ENCODE measurements at regions not wholly inside any gene's neighbourhood (a gene's known extent, or its start where the extent isn't known, plus 50 kb on each side); places are given as distances from the start of the nearest gene placed in this dataset.

- no peak for TF ChIP-seq CTCF (IDR thresholded peaks at IDR 0.05; ENCODE audit: control extremely low read depth, extremely low read depth, low read depth, missing control alignments)
- no peak for DNase-seq (ENCODE audit: extremely low spot score)
- ChIA-PET POLR2A (no interaction called here), CTCF (no interaction called here)
These were observed 237.5 kb downstream of the MAFB start for GRCh38 chr20:40451552-40451951.

GRCh38 chr20:40449974-40450616 is 238.9 kb downstream of the MAFB start:
- TF ChIP-seq CTCF (IDR thresholded peaks at IDR 0.05; ENCODE audit: control extremely low read depth, extremely low read depth, low read depth, missing control alignments) = no peak
- no peak for DNase-seq (ENCODE audit: extremely low spot score)
- CTCF ChIA-PET = interaction anchor here (1.0 kb wide), 1 partner anchor 27 kb away, joined by 3 read pairs; no protein-coding TSS in a partner anchor
- POLR2A ChIA-PET = no interaction called here

- ChIA-PET CTCF (interaction anchor here (1.0 kb wide), 1 partner anchor 27 kb away, joined by 3 read pairs; no protein-coding TSS in a partner anchor), POLR2A (no interaction called here)
- TF ChIP-seq CTCF (IDR thresholded peaks at IDR 0.05; ENCODE audit: control extremely low read depth, extremely low read depth, low read depth, missing control alignments) = no peak
- DNase-seq (ENCODE audit: extremely low spot score) = no peak
These were observed 239.8 kb downstream of the MAFB start for GRCh38 chr20:40449144-40449690.

GRCh38 chr20:40446888-40447287 is 242.1 kb downstream of the MAFB start:
- TF ChIP-seq CTCF (IDR thresholded peaks at IDR 0.05; ENCODE audit: control extremely low read depth, extremely low read depth, low read depth, missing control alignments) = no peak
- no peak for DNase-seq (ENCODE audit: extremely low spot score)
- ChIA-PET POLR2A (no interaction called here), CTCF (interaction anchor here (0.7 kb wide), 1 partner anchor 26 kb away, joined by 3 read pairs; no protein-coding TSS in a partner anchor)

- DNase-seq (ENCODE audit: extremely low spot score) = no peak
- ChIA-PET POLR2A (no interaction called here), CTCF (no interaction called here)
- TF ChIP-seq CTCF (IDR thresholded peaks at IDR 0.05; ENCODE audit: control extremely low read depth, extremely low read depth, low read depth, missing control alignments) = no peak
These were observed 244.5 kb downstream of the MAFB start for GRCh38 chr20:40444516-40444915.

GRCh38 chr20:40443753-40444152 is 245.3 kb downstream of the MAFB start:
- POLR2A ChIA-PET = no interaction called here
- no peak for DNase-seq (ENCODE audit: extremely low spot score)

More at GRCh38 chr20:40443753-40444152, 245.3 kb downstream of the MAFB start:
- TF ChIP-seq CTCF (IDR thresholded peaks at IDR 0.05; ENCODE audit: control extremely low read depth, extremely low read depth, low read depth, missing control alignments) = no peak
- CTCF ChIA-PET = no interaction called here

All from GM10248 (cell line).